ENCODE measurements at regions not wholly inside any gene's neighbourhood (a gene's known extent, or its start where the extent isn't known, plus 50 kb on each side); places are given as distances from the start of the nearest gene placed in this dataset.

- H4K8ac ChIP-seq (ENCODE audit: extremely low read depth, insufficient read depth, low read length), result no peak overlapping the region
- WGBS, 2 experiments (ENCODE audit: extremely low coverage in 1 of 2, insufficient coverage in 1 of 2, insufficient read length in 1 of 2, insufficient replicate concordance in 2 of 2, low coverage in 1 of 2, low lambda C conversion rate in 2 of 2, missing lambda C conversion rate in 1 of 2), result 85% methylated on average over 5 of the region's 5 CpGs; no CpG with 5 or more reads in 1 of the 2 experiments
- no peaks in the 10 kb centered on the region for H3K36me3 ChIP-seq (ENCODE audit: control insufficient read depth in 2 of 4, insufficient read depth in 4 of 4, low read length in 3 of 4)
- H2BK15ac ChIP-seq (ENCODE audit: low read length), result no peak overlapping the region
- no peak overlapping the region for H2BK5ac ChIP-seq (ENCODE audit: low read depth, low read length)
- FAIRE-seq, result no peak
- no peak overlapping the region for H2BK120ac ChIP-seq (replicated peaks; ENCODE audit: low read depth, low read length)
- H3K23me2 ChIP-seq (ENCODE audit: low read depth, low read length), result no peaks in the 10 kb centered on the region
- H3K27ac ChIP-seq (ENCODE audit: low read depth, low read length), result no peak overlapping the region
- no peak overlapping the region for H3K4me2 ChIP-seq (ENCODE audit: insufficient read depth in 1 of 2, low read depth in 2 of 2, low read length in 2 of 2)
- CTCF ChIA-PET (ENCODE audit: partially characterized antibody), result interaction anchor here (1.0 to 3.9 kb wide), 6 partner anchors 10 to 228 kb away, joined by 3 to 15 read pairs (median 4); no protein-coding TSS in a partner anchor
- no peaks in the 10 kb centered on the region for H3K4me1 ChIP-seq (replicated peaks in 1 of 4; ENCODE audit: control insufficient read depth in 3 of 4, insufficient read depth in 4 of 4, low read length in 3 of 4)
- no peaks in the 10 kb centered on the region for H3K79me2 ChIP-seq (ENCODE audit: control insufficient read depth in 1 of 2, insufficient read depth in 2 of 2, low read length in 2 of 2)
- H3K18ac ChIP-seq (ENCODE audit: extremely low read depth, low read length), result no peak overlapping the region
- H2AK5ac ChIP-seq (ENCODE audit: low read depth, low read length), result no peak overlapping the region
- no peak overlapping the region for H2BK12ac ChIP-seq (ENCODE audit: low read depth, low read length)
- H4K5ac ChIP-seq (ENCODE audit: insufficient read length, low read depth, low read length), result no peak overlapping the region
- no peak for DNase-seq (ENCODE audit: low read depth in 1 of 2, low spot score in 2 of 2)
- POLR2A ChIA-PET (ENCODE audit: partially characterized antibody), result interaction anchor here (1.0 kb wide), 1 partner anchor 9 kb away, joined by 3 read pairs; no protein-coding TSS in a partner anchor
- H3K4me3 ChIP-seq (ENCODE audit: extremely low read depth in 1 of 4, insufficient read depth in 2 of 4, low read depth in 3 of 4, low read length in 4 of 4), result no peak overlapping the region
- no peak for TF ChIP-seq MAX (IDR thresholded peaks at IDR 0.05)
- TF ChIP-seq PHF8 (conservative IDR thresholded peaks at IDR 0.05; ENCODE audit: low read depth, low read length), result no peak
- H3K4ac ChIP-seq (replicated peaks; ENCODE audit: insufficient read length, low read depth, low read length), result no peak overlapping the region
- H3K56ac ChIP-seq (replicated peaks; ENCODE audit: insufficient read length, low read depth, low read length), result no peak overlapping the region
- no peak overlapping the region for H3K9ac ChIP-seq (replicated peaks in 1 of 4; ENCODE audit: extremely low read depth in 1 of 4, low read depth in 3 of 4, low read length in 3 of 4)
- no peaks in the 10 kb centered on the region for H3K27me3 ChIP-seq (replicated peaks in 1 of 4; ENCODE audit: control insufficient read depth in 3 of 4, extremely low read depth in 1 of 4, insufficient read depth in 3 of 4, low read length in 3 of 4)
- no peak overlapping the region for H2AFZ ChIP-seq (ENCODE audit: low read length)
- H2BK20ac ChIP-seq (ENCODE audit: low read length), result no peak overlapping the region
- H3K79me1 ChIP-seq (ENCODE audit: low read depth, low read length), result 0 out of 2 replicates have a peak, but pooled peaks cover 3% of the 10 kb centered on the region
- H3K23ac ChIP-seq (ENCODE audit: insufficient read length), result no peak overlapping the region
- no peak overlapping the region for H4K91ac ChIP-seq (replicated peaks; ENCODE audit: insufficient read length, low read length)
- no peaks in the 10 kb centered on the region for H4K20me1 ChIP-seq (replicated peaks in 1 of 2; ENCODE audit: control insufficient read depth in 1 of 2, insufficient read depth in 2 of 2, low read length in 2 of 2)
- no peak overlapping the region for H3K14ac ChIP-seq (ENCODE audit: insufficient read length)
- H3K9me3 ChIP-seq (ENCODE audit: insufficient read depth in 2 of 2, low read depth in 1 of 2, low read length in 1 of 2), result no peaks in the 10 kb centered on the region
Measured at GRCh38 chr1:168373869-168374268, 93.2 kb downstream of the TBX19 start.

All from H1 (cell line).